ENCODE measurements at regions not wholly inside any gene's neighbourhood (a gene's known extent, or its start where the extent isn't known, plus 50 kb on each side); places are given as distances from the start of the nearest gene placed in this dataset.

DNA sequence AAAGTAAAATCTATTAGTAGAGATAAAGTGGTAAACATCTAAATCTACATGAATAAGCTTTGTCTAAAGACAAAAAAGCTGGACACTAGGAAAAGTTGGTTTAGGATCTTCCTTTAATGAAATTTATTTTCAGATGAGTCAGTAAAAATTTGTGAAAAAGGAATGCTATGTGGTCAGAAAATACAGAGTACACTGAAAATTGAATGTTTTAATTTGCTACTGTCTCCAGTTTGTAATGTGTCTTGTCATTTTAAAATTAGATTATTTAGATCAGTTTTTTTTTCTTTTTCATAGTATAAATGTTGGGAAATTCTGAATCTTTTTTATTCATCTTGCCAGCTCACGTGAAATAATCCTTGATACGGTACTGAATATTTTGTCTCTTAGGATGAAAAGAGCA lies 56.9 kb downstream of the SLITRK6 start:
- no peak for DNase-seq

DNA sequence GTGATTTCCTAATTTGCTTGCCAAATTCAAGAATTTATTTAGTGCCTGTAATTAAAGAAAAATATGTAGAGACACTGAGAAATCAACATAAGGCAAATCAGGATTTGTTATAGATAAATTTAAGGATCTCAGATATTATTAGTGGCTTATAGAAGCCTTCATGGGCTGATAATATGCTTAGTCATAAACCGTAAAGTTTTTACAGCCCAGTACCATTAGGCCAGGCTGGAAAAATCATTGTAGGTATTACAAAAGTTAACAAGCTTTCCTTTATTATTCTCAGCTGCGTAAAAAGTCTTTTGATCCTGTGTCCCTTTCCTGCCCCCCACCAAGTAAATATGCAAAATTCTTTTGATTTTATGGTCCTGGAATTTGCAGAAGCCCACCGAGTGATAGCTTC lies 58.2 kb downstream of the SLITRK6 start:
- DNase-seq = no peak

GRCh38 chr13:85738696-85739320 lies 60.4 kb downstream of the SLITRK6 start:
- no peak for DNase-seq

GRCh38 chr13:85737952-85738351 lies 61.3 kb downstream of the SLITRK6 start:
- DNase-seq = no peak

- no peak for DNase-seq
These were observed 69.9 kb downstream of the SLITRK6 start for GRCh38 chr13:85729296-85729695.

DNA sequence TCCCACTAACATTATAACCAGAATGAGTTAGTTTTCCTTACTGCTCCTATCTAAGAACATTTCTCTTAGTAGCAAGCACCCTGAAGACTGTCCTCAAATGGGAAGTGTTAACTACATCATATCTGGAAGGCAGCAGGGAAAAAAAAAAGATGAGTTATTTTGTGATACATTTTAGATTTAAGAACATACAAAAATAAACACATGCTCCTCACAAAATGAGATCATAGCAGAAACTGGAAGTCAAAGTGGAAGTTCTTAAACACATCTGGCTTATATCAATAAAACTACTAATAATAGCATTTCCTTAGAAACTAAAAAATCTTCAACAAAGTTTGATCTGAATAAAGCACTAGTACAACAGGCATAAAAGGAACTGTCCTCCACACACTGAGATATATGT lies 70.4 kb downstream of the SLITRK6 start:
- no peak for DNase-seq

GRCh38 chr13:85725433-85725832 lies 73.8 kb downstream of the SLITRK6 start:
- peak; percentile 42 for DNase-seq

GRCh38 chr13:85724546-85725432 lies 74.4 kb downstream of the SLITRK6 start:
- DNase-seq = peak; percentile 59

DNA sequence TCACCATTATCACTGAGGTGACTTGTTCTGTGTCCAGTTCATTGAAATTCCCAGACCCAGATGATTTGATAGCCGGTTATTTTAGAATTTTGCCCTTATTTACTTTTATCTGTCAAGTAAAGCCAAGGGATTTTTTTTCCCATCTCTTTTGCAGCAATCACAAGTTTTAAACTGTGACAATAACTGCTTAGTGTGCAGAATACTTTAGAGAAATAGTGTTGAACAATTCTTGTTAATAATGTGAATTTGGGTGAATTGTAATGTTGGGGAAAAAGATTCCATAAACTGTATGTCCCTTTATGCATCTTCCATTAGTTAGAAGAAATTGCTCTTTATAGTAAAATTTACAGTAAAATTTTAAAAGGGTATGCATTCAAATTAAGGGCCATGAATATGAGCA lies 79.5 kb downstream of the SLITRK6 start:
- no peak for DNase-seq

- no peak for DNase-seq
These were observed 81.3 kb downstream of the SLITRK6 start for GRCh38 chr13:85717921-85718320.

GRCh38 chr13:85710545-85710944 lies 88.7 kb downstream of the SLITRK6 start:
- no peak for DNase-seq

GRCh38 chr13:85709721-85710120 lies 89.5 kb downstream of the SLITRK6 start:
- DNase-seq = peak; percentile 52

- DNase-seq = no peak
These were observed 90.1 kb downstream of the SLITRK6 start for GRCh38 chr13:85709072-85709471.

DNA sequence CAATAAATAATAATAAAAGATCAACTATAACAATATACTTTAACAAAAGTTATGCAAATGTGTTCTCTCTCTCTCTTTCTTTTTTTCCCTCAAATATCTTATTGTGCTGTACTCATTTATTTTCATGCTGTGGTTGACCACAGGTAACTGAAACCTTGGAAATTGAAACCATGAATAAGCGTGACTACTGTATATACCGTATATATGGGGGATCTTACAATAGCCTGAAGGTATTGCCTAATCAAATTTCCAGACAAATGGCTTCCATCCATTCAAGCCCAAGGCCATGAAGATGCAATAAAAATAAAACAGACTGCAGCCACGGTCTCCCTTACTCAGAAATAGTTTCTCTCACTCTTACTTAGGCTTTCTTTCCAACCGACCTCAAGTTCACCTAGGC lies 98.3 kb downstream of the SLITRK6 start:
- DNase-seq = no peak

GRCh38 chr13:85698256-85698655 lies 101.0 kb downstream of the SLITRK6 start:
- no peak for DNase-seq

DNA sequence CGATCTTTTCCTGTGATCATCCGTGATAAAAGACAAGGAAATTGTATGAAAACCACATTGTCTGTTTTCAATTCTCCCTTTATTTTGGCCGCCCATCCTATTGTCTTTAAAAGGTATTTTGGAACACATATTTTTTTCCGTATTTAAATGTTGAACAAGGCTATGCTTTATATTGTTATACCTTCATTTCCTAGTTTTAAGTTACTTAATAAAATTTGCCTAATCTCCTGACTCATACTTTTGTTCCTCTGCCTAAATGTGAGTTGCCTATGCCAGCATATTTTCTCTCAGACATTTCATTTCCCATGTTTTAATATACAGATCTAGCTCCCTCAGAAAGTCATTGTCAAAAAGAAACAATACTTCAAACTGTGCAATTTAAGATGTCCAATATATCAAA lies 104.2 kb downstream of the SLITRK6 start:
- DNase-seq = no peak

- DNase-seq = no peak
These were observed 105.2 kb downstream of the SLITRK6 start for GRCh38 chr13:85693889-85694511.

- DNase-seq = no peak
These were observed 108.9 kb downstream of the SLITRK6 start for GRCh38 chr13:85690368-85690767.

GRCh38 chr13:85685436-85685835 lies 113.8 kb downstream of the SLITRK6 start:
- no peak for DNase-seq

- DNase-seq = no peak
These were observed 123.9 kb downstream of the SLITRK6 start for GRCh38 chr13:85675151-85675907.

GRCh38 chr13:85671336-85671735 lies 127.9 kb downstream of the SLITRK6 start:
- no peak for DNase-seq

GRCh38 chr13:85666356-85666755 lies 132.9 kb downstream of the SLITRK6 start:
- DNase-seq = peak; percentile 57

GRCh38 chr13:85665286-85665685 lies 133.9 kb downstream of the SLITRK6 start:
- peak; percentile 25 for DNase-seq
